OCI-LY3 (cell line): ENCODE measurements at regions not wholly inside any gene's neighbourhood (a gene's known extent, or its start where the extent isn't known, plus 50 kb on each side); places are given as distances from the start of the nearest gene placed in this dataset.

Experiments used
- CTCF ChIP-seq: fragments of 200-600, 300-600 bp; sonication (generic); IDR thresholded peaks from 2 replicates; pipeline ENCODE4 v1.5.1; 2014; ENCODE audit warnings: antibody characterized with exemption, low read length, low read depth
- EZH2phosphoT487 ChIP-seq: fragments of 200-600 bp; shearing (Covaris generic); IDR thresholded peaks from 2 replicates; pipeline ENCODE4 v1.6.1; 2018; ENCODE audit warnings: antibody characterized with exemption, mixed run types, low read depth

GRCh38 chr2:55114082-55114481 lies 63.8 kb upstream of the RTN4 start:
- no peak for TF ChIP-seq CTCF
- no peak for TF ChIP-seq EZH2phosphoT487
